ENCODE measurements at regions not wholly inside any gene's neighbourhood (a gene's known extent, or its start where the extent isn't known, plus 50 kb on each side); places are given as distances from the start of the nearest gene placed in this dataset.

GRCh38 chr20:11015440-11015839, 341.6 kb upstream of the JAG1 start:
- Histone ChIP-seq H3K36me3 (ENCODE audit: insufficient read depth, low read length) (no peaks in the 10 kb centered on the region), H3K4me3 (ENCODE audit: low read length) (no peak overlapping the region), H3K4me1 (ENCODE audit: insufficient read depth, low read length) (no peaks in the 10 kb centered on the region), H3K9me3 (ENCODE audit: control insufficient read depth in 1 of 2, insufficient read depth in 1 of 2, low read length in 2 of 2) (peaks cover 0 to 5% of the 10 kb centered on the region in 2 experiments), H3K27me3 (ENCODE audit: control insufficient read depth in 1 of 2, insufficient read depth in 2 of 2, low read length in 2 of 2) (no peaks in the 10 kb centered on the region), H3K27ac (ENCODE audit: low read depth in 1 of 2, low read length in 2 of 2) (no peak overlapping the region)
- Mint-ChIP-seq H3K36me3 (ENCODE audit: low read depth) (no peaks in the 10 kb centered on the region), H3K27ac (no peak overlapping the region), H3K9me3 (peaks cover 5% of the 10 kb centered on the region), H3K4me3 (no peak overlapping the region), H3K4me1 (ENCODE audit: low read depth) (no peaks in the 10 kb centered on the region), H3K27me3 (no peaks in the 10 kb centered on the region)
- CTCF ChIA-PET: no interaction called here
- no peak for TF ChIP-seq CTCF (IDR thresholded peaks at IDR 0.05)
- ATAC-seq (ENCODE audit: poor library complexity): no peak
- DNase-seq: no peak
- intact Hi-C loops (cut with DNase I, micrococcal nuclease): no loop called here
- POLR2A ChIA-PET: no interaction called here

- Histone ChIP-seq H3K36me3 (ENCODE audit: insufficient read depth, low read length) (no peaks in the 10 kb centered on the region), H3K27ac (ENCODE audit: low read depth in 1 of 2, low read length in 2 of 2) (no peak overlapping the region), H3K9me3 (ENCODE audit: control insufficient read depth in 1 of 2, insufficient read depth in 1 of 2, low read length in 2 of 2) (peaks cover 0 to 5% of the 10 kb centered on the region in 2 experiments), H3K27me3 (ENCODE audit: control insufficient read depth in 1 of 2, insufficient read depth in 2 of 2, low read length in 2 of 2) (no peaks in the 10 kb centered on the region), H3K4me1 (ENCODE audit: insufficient read depth, low read length) (no peaks in the 10 kb centered on the region), H3K4me3 (ENCODE audit: low read length) (no peak overlapping the region)
- Mint-ChIP-seq H3K27me3 (no peaks in the 10 kb centered on the region), H3K36me3 (ENCODE audit: low read depth) (no peaks in the 10 kb centered on the region), H3K4me3 (no peak overlapping the region), H3K4me1 (ENCODE audit: low read depth) (no peaks in the 10 kb centered on the region), H3K9me3 (peaks cover 5% of the 10 kb centered on the region), H3K27ac (no peak overlapping the region)
- no peak for DNase-seq
- no peak for ATAC-seq (ENCODE audit: poor library complexity)
- ChIA-PET POLR2A (no interaction called here), CTCF (no interaction called here)
- TF ChIP-seq CTCF (IDR thresholded peaks at IDR 0.05): no peak
- intact Hi-C loops (cut with DNase I, micrococcal nuclease): no loop called here
Measured at GRCh38 chr20:11017446-11017845, 343.6 kb upstream of the JAG1 start.

GRCh38 chr20:11018668-11019170, 344.9 kb upstream of the JAG1 start:
- no peaks in the 10 kb centered on the region for H3K4me1 Mint-ChIP-seq (ENCODE audit: low read depth)
- no peak overlapping the region for H3K27ac ChIP-seq (ENCODE audit: low read depth in 1 of 2, low read length in 2 of 2)
- no peaks in the 10 kb centered on the region for H3K27me3 ChIP-seq (ENCODE audit: control insufficient read depth in 1 of 2, insufficient read depth in 2 of 2, low read length in 2 of 2)
- intact Hi-C loops (cut with DNase I, micrococcal nuclease): no loop called here
- H3K36me3 Mint-ChIP-seq (ENCODE audit: low read depth): no peaks in the 10 kb centered on the region
- no peak overlapping the region for H3K4me3 ChIP-seq (ENCODE audit: low read length)
- ATAC-seq (ENCODE audit: poor library complexity) (no peak), DNase-seq (no peak)
- CTCF ChIA-PET: no interaction called here
- TF ChIP-seq CTCF (IDR thresholded peaks at IDR 0.05): no peak
- H3K9me3 Mint-ChIP-seq: peaks cover 5% of the 10 kb centered on the region
- no peaks in the 10 kb centered on the region for H3K27me3 Mint-ChIP-seq
- POLR2A ChIA-PET: no interaction called here
- peaks cover 0 to 5% of the 10 kb centered on the region in 2 experiments for H3K9me3 ChIP-seq (ENCODE audit: control insufficient read depth in 1 of 2, insufficient read depth in 1 of 2, low read length in 2 of 2)
- no peak overlapping the region for H3K4me3 Mint-ChIP-seq
- H3K27ac Mint-ChIP-seq: no peak overlapping the region
- H3K4me1 ChIP-seq (ENCODE audit: insufficient read depth, low read length): no peaks in the 10 kb centered on the region
- no peaks in the 10 kb centered on the region for H3K36me3 ChIP-seq (ENCODE audit: insufficient read depth, low read length)

Data from CD4-positive, alpha-beta T cell (primary cell).